NCI-H2171 (cell line): ENCODE measurements at regions not wholly inside any gene's neighbourhood (a gene's known extent, or its start where the extent isn't known, plus 50 kb on each side); places are given as distances from the start of the nearest gene placed in this dataset.
"Not testable (repeated sequence)": the region's sequence is repeated elsewhere in the genome, so short reads cannot be mapped to it uniquely, and the experiment has no call there.

Experiments
- DNase-seq: peaks from one replicate; lab custom pipeline; 2025; lab: John Stamatoyannopoulos, UW

DNA sequence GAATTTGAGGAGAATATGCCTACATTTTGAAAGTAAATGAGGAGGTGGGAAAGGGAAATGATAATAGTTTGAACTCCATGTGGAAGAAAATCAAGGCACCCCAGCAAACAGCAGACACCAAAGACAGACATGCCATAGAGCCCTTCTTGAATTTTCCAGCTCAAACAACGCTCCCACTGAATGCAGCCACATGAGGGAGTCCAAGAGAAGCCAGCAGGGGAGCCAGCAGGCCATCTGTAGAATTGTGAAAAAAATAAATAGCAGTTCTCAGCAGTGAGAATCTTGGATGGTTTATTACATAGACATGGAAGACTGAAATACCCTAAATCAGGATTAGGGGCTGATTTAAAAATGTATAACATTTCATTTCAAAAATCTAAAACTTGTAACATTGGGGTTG, 1567.3 kb upstream of the LRRTM3 start:
- peak; percentile 5 for DNase-seq

- DNase-seq = no peak
These were observed 1565.3 kb upstream of the LRRTM3 start for GRCh38 chr10:65360497-65360896.

GRCh38 chr10:65365878-65366277, 1560.0 kb upstream of the LRRTM3 start:
- no peak for DNase-seq

DNA sequence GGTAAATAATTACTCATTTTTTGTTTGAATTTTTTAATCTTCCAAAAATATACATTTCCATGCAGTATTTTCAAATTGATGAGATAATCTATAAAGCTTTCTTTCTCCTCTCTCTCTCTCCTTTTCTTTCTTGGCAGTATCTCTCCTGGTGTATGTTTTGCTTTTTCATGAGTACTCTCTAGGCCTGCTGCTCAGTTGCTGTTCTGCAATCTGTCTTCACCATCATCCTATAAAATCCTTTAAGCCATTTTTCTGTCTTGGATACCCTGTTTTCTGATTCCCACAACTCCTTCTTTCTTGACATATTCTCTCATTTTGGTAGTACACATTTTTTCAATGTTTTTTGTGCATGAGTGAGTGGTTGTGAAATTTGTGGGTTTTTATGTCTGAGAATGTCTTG, 1558.1 kb upstream of the LRRTM3 start:
- DNase-seq = no peak

DNA sequence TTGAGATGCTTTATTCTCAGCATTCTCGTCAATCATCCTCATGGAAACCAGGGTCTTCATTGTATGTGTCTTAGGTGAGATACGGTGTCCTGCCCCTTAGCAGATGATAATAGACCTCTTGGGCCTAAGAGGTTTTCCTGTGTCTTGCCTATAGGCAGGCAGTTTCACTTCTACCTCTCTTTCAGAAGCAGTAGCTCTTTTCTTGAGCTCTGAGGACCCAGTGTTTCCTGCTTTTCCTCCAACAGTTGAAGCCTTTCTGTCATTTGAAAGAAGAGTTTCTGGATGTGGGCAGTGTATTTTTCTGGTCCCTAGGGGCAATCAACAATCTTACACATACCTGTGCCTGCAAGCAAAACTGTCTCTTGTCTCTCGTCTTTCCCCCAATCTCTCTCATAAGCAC, 1550.3 kb upstream of the LRRTM3 start:
- DNase-seq = no peak

- no peak for DNase-seq
These were observed 1548.1 kb upstream of the LRRTM3 start for GRCh38 chr10:65377687-65378086.

DNA sequence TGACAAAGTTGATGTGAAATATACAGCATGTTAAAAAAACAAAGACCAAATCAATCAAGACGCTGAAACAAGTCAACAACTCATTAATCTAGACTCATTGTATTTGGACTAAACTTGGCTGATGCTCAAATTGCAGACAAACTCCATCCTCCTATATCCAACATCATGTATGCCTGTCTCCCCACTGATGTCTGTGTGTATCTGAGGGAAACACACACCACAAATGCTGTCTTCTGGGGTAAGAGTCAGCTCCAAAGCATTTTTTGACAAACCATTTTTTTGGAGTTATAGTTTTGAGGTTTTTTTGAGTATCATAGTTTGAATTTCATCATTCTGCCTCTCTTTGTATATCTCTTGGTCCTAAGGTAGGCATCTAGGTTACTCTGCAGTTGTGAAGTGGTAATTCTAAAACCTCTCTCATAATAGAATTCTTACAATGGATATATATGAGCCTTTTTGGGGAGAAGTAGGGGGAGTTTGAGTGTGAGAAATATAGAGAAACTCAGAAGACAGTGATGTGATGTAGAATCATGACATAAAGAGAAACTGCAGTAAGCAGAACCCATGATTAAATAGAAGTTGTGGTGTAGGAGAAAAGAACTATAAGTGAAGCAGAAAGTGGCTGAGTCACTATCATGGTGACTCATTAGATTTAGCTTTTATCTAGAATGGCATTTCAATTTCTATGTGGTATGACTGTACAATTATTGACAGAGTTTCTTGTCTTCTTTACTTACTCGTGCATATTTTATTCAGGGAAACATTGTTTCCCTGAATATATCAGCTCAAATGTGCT, 1531.1 kb upstream of the LRRTM3 start:
- no peak for DNase-seq

DNA sequence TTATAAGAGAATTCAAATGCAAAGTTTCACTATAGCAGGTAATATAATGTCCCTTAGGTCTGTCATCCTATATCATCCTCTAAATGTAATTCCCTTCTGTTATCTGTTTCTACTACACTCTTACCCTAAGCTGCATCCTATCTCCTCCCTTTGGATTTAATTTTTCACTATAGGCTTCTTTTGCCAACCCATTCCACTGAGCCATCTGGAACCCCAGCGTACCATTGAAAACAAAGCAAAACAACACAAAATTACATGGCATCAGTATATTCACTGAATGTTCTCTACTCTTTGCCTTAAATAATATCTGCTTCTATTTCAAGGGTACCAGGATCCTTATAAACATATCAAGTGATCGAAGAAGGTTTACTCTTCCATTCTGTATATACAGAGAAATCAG, 1530.2 kb upstream of the LRRTM3 start:
- no peak for DNase-seq

GRCh38 chr10:65396997-65397396, 1528.8 kb upstream of the LRRTM3 start:
- no peak for DNase-seq

GRCh38 chr10:65408401-65408800, 1517.4 kb upstream of the LRRTM3 start:
- no peak for DNase-seq

DNA sequence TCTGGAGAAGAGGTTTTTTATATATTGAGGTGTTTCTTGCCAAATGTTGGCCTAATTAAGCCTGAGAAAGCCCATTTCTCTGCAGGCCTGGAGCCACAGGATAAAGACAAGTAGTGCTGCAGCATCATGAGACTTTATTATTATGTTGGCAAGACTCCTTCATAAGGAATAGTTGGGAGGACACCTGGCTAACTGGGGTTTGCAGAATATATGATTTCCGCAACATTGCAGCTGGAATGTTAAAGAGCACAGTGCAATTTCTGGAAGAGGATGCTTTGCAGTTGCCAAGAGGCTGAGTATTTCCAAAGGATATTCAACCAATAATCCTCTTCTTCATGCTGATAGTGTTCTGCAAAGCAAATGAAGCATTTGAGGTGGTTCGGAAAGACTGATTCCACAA, 1512.8 kb upstream of the LRRTM3 start:
- DNase-seq = no peak

- DNase-seq = no peak
These were observed 1510.5 kb upstream of the LRRTM3 start for GRCh38 chr10:65415318-65415717.

- no peak for DNase-seq
These were observed 1509.7 kb upstream of the LRRTM3 start for GRCh38 chr10:65416094-65416493.

GRCh38 chr10:65419629-65420028, 1506.2 kb upstream of the LRRTM3 start:
- DNase-seq = no peak

DNA sequence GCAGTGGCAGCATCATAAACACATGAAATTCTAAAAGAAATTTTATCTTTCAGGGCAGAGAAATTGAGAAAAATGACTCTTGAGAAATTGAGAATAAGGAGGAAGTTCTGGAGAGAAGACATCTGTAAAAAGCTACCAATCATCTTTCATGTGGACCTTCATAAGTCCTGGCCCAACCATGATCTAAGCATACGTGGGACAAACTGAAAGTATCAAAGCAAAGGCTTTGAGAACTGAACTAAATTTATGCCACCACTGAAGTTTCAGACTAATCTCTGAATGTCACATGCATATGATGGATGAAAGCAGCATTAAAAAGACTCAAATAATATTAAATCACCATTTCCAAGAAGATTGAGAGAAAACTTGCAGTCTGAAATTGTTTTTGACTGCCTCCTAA, 1502.8 kb upstream of the LRRTM3 start:
- DNase-seq = no peak

GRCh38 chr10:65429381-65429780, 1496.5 kb upstream of the LRRTM3 start:
- DNase-seq = not testable (repeated sequence)

DNA sequence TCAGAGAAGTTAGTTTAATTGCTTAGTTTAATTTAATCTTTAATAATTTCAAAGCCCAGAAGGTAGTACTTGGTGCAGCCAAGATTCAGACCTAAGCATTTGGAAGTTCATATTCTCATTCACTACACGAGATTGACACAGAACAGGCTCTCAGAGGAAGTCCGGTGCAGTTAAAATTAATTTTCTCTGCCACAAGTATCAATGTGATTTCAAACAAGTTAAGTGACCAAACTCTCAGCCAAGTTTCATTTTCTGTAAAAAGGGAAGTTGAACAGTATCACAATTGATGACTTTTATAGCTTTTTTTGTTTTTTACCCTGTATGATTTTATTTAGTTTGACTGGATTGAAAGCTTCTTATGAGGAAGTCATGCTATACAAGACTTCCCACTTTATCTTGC, 1494.9 kb upstream of the LRRTM3 start:
- DNase-seq = no peak

- DNase-seq = no peak
These were observed 1454.8 kb upstream of the LRRTM3 start for GRCh38 chr10:65470986-65471385.

DNA sequence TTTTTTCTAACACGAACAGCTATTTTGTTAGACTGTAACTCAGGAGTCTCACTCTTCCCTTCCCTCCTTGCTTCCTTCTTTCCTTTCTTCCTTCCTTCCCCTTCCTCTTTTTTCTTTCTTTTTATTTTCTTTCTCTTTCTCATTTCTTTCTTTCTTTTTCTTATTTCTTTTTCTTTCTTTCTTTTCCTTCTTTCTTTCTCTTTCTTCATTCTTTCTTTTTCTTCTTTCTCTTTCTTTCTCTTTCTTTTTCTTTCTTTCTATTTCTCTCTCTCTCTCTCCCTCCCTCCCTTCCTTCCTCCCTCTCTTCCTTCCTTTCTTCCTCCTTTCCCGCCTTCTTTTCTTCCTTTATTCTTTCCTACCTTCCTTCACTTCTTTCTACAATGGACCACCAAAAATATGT, 1443.0 kb upstream of the LRRTM3 start:
- no peak for DNase-seq

DNA sequence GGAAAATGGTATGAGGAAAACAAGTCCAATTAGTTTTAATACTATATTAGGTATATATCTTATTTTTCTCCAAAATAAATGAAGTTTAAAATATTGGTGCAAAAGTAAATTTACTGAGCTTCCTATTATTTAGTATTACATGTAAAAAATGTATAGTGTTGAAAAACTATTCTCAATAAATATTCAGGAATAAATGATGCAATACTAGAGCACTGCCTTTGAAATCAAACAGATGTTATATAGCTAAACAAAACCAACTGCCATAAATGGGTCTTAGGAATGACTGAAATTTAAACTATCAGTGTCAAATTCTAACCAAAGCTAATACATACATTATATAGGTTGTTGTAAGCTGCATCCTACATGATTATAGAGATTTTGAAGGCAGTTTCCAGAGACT, 1434.0 kb upstream of the LRRTM3 start:
- DNase-seq = no peak

DNA sequence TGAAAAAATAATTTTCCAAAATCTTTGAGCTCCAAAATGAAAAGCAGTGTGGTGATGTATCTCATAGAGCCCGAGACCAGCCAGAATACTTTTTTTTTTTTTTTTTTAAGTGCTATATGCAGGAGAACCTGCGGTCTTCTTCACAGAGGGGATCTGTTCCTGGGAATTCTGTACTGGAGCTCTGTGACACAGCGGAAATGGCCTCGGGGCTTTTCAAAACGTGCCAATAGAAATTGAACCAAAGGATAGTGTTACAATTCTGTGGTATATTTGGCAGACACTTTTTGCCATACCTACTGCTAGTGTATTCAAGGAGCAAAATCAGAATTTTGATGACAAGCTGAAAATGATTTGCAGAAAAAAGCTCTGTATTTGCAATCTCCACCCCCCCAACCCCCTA, 1429.3 kb upstream of the LRRTM3 start:
- DNase-seq = no peak

- DNase-seq = no peak
These were observed 1428.0 kb upstream of the LRRTM3 start for GRCh38 chr10:65497837-65498236.

- no peak for DNase-seq
These were observed 1425.1 kb upstream of the LRRTM3 start for GRCh38 chr10:65500716-65501115.

- DNase-seq = no peak
These were observed 1424.6 kb upstream of the LRRTM3 start for GRCh38 chr10:65501259-65501658.
